ENCODE measurements at regions not wholly inside any gene's neighbourhood (a gene's known extent, or its start where the extent isn't known, plus 50 kb on each side); places are given as distances from the start of the nearest gene placed in this dataset.

- no peak for TF ChIP-seq CTCF (IDR thresholded peaks at IDR 0.05; ENCODE audit: low read depth, low read length)
- Histone ChIP-seq H3K36me3 (no peaks in the 10 kb centered on the region), H3K9me3 (no peaks in the 10 kb centered on the region), H3K27me3 (no peaks in the 10 kb centered on the region), H3K4me3 (ENCODE audit: low read depth, low read length) (no peak overlapping the region), H3K4me1 (no peaks in the 10 kb centered on the region)
- DNase-seq: no peak
These were observed 144.5 kb downstream of the CYP26B1 start for GRCh38 chr2:72003124-72003523.

- Histone ChIP-seq H3K4me3 (ENCODE audit: low read depth, low read length) (no peak overlapping the region), H3K36me3 (no peaks in the 10 kb centered on the region), H3K27me3 (no peaks in the 10 kb centered on the region), H3K9me3 (no peaks in the 10 kb centered on the region), H3K4me1 (no peaks in the 10 kb centered on the region)
- DNase-seq: peak; percentile 13
- TF ChIP-seq CTCF (IDR thresholded peaks at IDR 0.05; ENCODE audit: low read depth, low read length): no peak
These were observed 145.5 kb downstream of the CYP26B1 start for GRCh38 chr2:72001937-72002690.

GRCh38 chr2:72000110-72000509 lies 147.6 kb downstream of the CYP26B1 start:
- H3K9me3 ChIP-seq: no peaks in the 10 kb centered on the region
- no peaks in the 10 kb centered on the region for H3K36me3 ChIP-seq
- no peak overlapping the region for H3K4me3 ChIP-seq (ENCODE audit: low read depth, low read length)
- H3K4me1 ChIP-seq: no peaks in the 10 kb centered on the region
- no peak for TF ChIP-seq CTCF (IDR thresholded peaks at IDR 0.05; ENCODE audit: low read depth, low read length)
- DNase-seq: no peak
- no peaks in the 10 kb centered on the region for H3K27me3 ChIP-seq

GRCh38 chr2:71999580-71999979 lies 148.1 kb downstream of the CYP26B1 start:
- no peak for DNase-seq
- no peak for TF ChIP-seq CTCF (IDR thresholded peaks at IDR 0.05; ENCODE audit: low read depth, low read length)
- H3K27me3 ChIP-seq: no peaks in the 10 kb centered on the region
- H3K9me3 ChIP-seq: no peaks in the 10 kb centered on the region
- H3K36me3 ChIP-seq: no peaks in the 10 kb centered on the region
- no peak overlapping the region for H3K4me3 ChIP-seq (ENCODE audit: low read depth, low read length)
- H3K4me1 ChIP-seq: no peaks in the 10 kb centered on the region

- no peak for DNase-seq
- no peak for TF ChIP-seq CTCF (IDR thresholded peaks at IDR 0.05; ENCODE audit: low read depth, low read length)
- Histone ChIP-seq H3K36me3 (no peaks in the 10 kb centered on the region), H3K27me3 (no peaks in the 10 kb centered on the region), H3K4me1 (no peaks in the 10 kb centered on the region), H3K9me3 (no peaks in the 10 kb centered on the region), H3K4me3 (ENCODE audit: low read depth, low read length) (no peak overlapping the region)
These were observed 149.8 kb downstream of the CYP26B1 start for GRCh38 chr2:71997843-71998242.

GRCh38 chr2:71995067-71995665 lies 152.5 kb downstream of the CYP26B1 start:
- TF ChIP-seq CTCF (IDR thresholded peaks at IDR 0.05; ENCODE audit: low read depth, low read length): peak; percentile 48
- Histone ChIP-seq H3K4me3 (ENCODE audit: low read depth, low read length) (no peak overlapping the region), H3K27me3 (no peaks in the 10 kb centered on the region), H3K4me1 (no peaks in the 10 kb centered on the region), H3K36me3 (no peaks in the 10 kb centered on the region), H3K9me3 (no peaks in the 10 kb centered on the region)
- DNase-seq: no peak

All from BE2C (cell line).